GM04503 (cell line): ENCODE measurements at regions not wholly inside any gene's neighbourhood (a gene's known extent, or its start where the extent isn't known, plus 50 kb on each side); places are given as distances from the start of the nearest gene placed in this dataset.
"Not testable (repeated sequence)": the region's sequence is repeated elsewhere in the genome, so short reads cannot be mapped to it uniquely, and the experiment has no call there.

Source experiments
- DNase-seq: peaks from one replicate; pipeline ENCODE4 v3.0.0-alpha.2; 2012; ENCODE audit warnings: low read depth

GRCh38 chr4:26248647-26249046 is 72.2 kb upstream of the RBPJ start:
- no peak for DNase-seq

DNA sequence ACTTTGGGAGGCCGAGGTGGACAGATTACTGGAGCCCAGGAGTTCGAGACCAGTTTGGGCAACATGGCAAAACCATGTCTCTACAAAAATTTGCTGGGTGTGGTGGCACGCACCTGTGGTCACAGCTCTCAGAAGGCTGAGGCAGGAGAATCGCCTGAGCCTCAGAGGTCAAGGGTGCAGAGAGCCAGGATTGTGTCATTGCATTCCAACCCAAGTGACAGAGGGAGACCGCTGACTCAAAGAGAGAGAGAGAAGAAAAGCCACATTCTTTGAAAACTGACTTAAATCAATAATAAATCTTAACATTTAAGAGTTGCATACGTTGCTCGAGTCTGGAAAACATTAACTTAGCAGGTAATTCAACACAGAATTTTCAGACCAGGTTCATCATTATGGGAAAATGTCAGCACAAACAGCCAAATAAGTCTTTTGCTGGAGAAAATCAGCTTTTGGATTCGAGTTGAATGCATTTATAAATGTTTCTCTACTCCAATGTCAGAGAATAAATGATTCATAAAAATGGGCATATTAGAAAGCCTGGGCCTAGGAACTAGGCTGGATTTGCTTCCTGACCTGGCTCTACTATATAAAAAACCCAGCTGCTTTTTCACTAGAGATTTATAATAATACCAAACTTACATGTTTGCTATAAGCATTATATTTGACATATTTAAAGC is 68.3 kb upstream of the RBPJ start:
- DNase-seq, result no peak

- no peak for DNase-seq
Measured at GRCh38 chr4:26253968-26254367, 66.8 kb upstream of the RBPJ start.

GRCh38 chr4:26255989-26256388 is 64.8 kb upstream of the RBPJ start:
- DNase-seq, result peak; percentile 34

- not testable (repeated sequence) for DNase-seq
Measured at GRCh38 chr4:26257444-26257843, 63.4 kb upstream of the RBPJ start.

GRCh38 chr4:26257850-26258249 is 63.0 kb upstream of the RBPJ start:
- DNase-seq, result no peak

DNA sequence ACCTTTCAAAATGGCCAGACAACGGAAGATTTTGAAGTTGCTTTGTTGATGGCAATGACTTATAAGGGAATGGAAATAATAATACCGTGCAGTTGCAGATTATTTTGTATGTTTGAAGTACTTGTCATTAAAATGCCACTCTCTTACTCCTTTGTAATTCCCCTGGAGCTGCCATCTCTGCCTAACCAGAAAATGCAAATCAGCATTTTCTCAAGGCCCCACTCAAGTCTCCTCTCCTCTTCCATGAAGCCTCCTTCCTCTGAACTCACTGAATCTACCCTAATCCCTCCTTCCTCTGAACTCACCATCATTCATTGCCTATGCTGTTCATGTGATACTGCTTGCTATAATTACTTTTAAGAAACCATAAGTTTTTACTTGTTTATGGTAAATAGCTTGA is 60.2 kb upstream of the RBPJ start:
- no peak for DNase-seq

DNA sequence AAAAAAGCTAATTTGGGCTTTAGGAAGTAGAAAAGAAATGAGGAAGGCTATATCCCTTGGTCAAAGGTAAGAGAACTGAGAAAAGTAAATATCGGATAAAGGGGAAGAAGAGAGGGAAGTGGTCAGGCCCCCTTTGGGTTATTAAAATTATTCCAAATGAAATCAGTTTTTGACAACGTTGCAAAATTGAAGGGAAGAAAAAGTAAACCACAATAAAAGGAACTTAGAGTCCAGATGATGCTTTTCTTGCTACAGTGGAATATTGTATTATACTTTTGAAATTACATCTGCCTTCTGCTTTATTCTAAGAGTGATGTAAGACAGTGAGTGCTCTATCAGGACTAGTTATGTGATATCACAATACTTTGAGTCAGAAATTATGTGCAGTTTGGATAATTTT is 59.4 kb upstream of the RBPJ start:
- no peak for DNase-seq

- DNase-seq, result no peak
Measured at GRCh38 chr4:26263165-26263564, 57.6 kb upstream of the RBPJ start.

DNA sequence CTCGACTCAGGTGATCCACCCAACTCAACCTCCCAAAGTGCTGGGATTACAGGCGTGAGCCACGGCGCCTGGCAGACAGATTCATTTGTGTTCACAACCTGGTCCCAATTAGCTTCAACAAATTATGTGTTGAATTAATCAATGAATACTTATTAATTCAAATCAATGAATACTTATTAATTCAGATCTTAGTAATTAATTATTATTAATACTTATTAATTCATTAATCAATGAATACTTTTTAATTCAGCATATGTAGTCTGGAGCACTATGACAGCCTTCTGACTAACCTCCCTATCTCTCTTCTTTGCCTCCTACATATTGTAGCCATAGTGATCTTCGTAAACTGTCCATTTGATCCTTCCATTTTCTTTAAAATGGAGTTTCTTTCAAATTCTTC is 56.7 kb upstream of the RBPJ start:
- no peak for DNase-seq

GRCh38 chr4:26267087-26267486 is 53.7 kb upstream of the RBPJ start:
- peak; percentile 57 for DNase-seq

DNA sequence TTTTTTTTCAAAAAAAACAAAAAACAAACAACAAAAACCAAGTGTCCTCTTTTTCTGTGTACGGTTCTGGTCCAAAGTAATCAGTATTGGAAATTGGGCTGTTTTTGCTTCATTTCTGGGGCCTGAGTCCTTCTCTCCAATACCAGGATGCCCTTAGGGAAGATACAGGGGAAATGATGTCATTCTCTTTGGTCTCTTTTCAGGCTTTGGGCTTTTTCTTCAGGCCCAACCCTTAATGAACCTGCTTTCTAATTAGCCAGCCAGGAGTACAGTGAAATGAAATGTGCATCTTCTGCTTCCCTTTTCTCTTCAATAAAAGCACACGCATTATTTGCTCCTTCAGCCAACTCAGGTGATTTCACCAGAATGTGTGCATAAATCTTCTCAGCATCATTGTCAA is 52.6 kb upstream of the RBPJ start:
- DNase-seq, result no peak

- no peak for DNase-seq
Measured at GRCh38 chr4:26269038-26269437, 51.8 kb upstream of the RBPJ start.
